HL-60 (cell line): ENCODE measurements at regions not wholly inside any gene's neighbourhood (a gene's known extent, or its start where the extent isn't known, plus 50 kb on each side); places are given as distances from the start of the nearest gene placed in this dataset.

ENCODE experiments used
- CTCF ChIP-seq: IDR thresholded peaks from one replicate; pipeline ENCODE4 v1.5.1; 2011; ENCODE audit warnings: low read length, control low read depth, inconsistent platforms; ENCODE audit not compliant: insufficient read depth
- POLR2AphosphoS5 ChIP-seq: IDR thresholded peaks from 2 replicates; pipeline ENCODE4 v1.6.1; 2012; ENCODE audit warnings: low read depth
- REST ChIP-seq: IDR thresholded peaks from 2 replicates; pipeline ENCODE4 v1.6.1; 2012; ENCODE audit warnings: low read depth; ENCODE audit not compliant: insufficient replicate concordance

DNA sequence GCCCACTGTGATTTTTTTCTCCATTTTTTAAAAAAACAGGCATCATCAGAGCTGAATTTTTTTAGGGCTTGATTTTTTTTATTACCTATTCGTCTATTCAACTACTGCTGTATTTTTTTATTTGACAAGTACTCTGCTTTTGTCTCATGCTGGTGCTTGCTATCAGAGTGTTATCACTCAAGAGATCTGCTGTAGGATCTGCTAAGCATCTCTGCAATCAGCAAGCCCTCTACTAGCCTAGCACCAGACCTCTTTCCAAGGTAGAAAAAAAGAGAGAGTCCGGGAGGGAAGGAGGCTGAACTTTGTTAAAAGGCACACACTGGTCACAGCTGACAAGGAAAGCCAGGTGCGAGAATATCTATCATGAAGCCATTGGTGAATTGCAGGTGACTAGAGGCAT lies 413.8 kb upstream of the CCNH start:
- TF ChIP-seq CTCF (no peak), REST (no peak), POLR2AphosphoS5 (no peak)
